IPS DF 6.9 (cell line): ENCODE measurements at regions not wholly inside any gene's neighbourhood (a gene's known extent, or its start where the extent isn't known, plus 50 kb on each side); places are given as distances from the start of the nearest gene placed in this dataset.

Source experiments
- DNase-seq: peaks from one replicate; pipeline ENCODE4 v3.0.0-alpha.2; 2013; ENCODE audit warnings: low read depth, low spot score
- H3K27ac ChIP-seq: one replicate; pipeline ENCODE4 v1.5.1; 2013; ENCODE audit warnings: low read length, control low read depth
- H3K27me3 ChIP-seq: 2 replicates; pipeline ENCODE4 v1.6.1; 2013; ENCODE audit warnings: mild to moderate bottlenecking, low read length; ENCODE audit not compliant: control insufficient read depth, insufficient read depth
- H3K36me3 ChIP-seq: 2 replicates; pipeline ENCODE4 v1.6.1; 2013; ENCODE audit warnings: low read length; ENCODE audit not compliant: control insufficient read depth, insufficient read depth
- H3K4me1 ChIP-seq: 2 replicates; pipeline ENCODE4 v1.6.1; 2013; ENCODE audit warnings: low read length; ENCODE audit not compliant: control insufficient read depth, insufficient read depth
- H3K4me3 ChIP-seq: 2 replicates; pipeline ENCODE4 v1.5.1; 2013; ENCODE audit warnings: mild to moderate bottlenecking, low read length
- H3K9me3 ChIP-seq: 2 replicates; pipeline ENCODE4 v1.6.1; 2013; ENCODE audit warnings: low read length, inconsistent platforms; ENCODE audit not compliant: control insufficient read depth, insufficient read depth
- WGBS: extraction: QIAGEN DNeasy Blood & Tissue Kit; methylation state at CpG from one replicate; pipeline ENCODE4 v1.1.7; 2013; ENCODE audit warnings: mixed read lengths, missing lambda C conversion rate; ENCODE audit not compliant: insufficient read length, insufficient coverage; 5-methylcytosine and 5-hydroxymethylcytosine counted together

GRCh38 chr19:30320466-30320865 is 51.7 kb upstream of the ZNF536 start:
- no peak for DNase-seq
- no CpG with 5 or more reads among the region's 15 CpGs for WGBS

GRCh38 chr19:30320916-30321315 is 51.3 kb upstream of the ZNF536 start:
- no peak for DNase-seq
- Histone ChIP-seq H3K4me1 (no peaks in the 10 kb centered on the region), H3K9me3 (no peaks in the 10 kb centered on the region), H3K27me3 (no peaks in the 10 kb centered on the region), H3K27ac (no peak overlapping the region), H3K36me3 (no peaks in the 10 kb centered on the region), H3K4me3 (no peak overlapping the region)
- no CpG with 5 or more reads among the region's 11 CpGs for WGBS

More at GRCh38 chr19:30320466-30320865, 51.7 kb upstream of the ZNF536 start:
- H3K27ac ChIP-seq, result no peak overlapping the region
- H3K4me1 ChIP-seq, result no peaks in the 10 kb centered on the region
- H3K4me3 ChIP-seq, result no peak overlapping the region
- no peaks in the 10 kb centered on the region for H3K27me3 ChIP-seq
- H3K9me3 ChIP-seq, result no peaks in the 10 kb centered on the region
- H3K36me3 ChIP-seq, result no peaks in the 10 kb centered on the region
